Fibroblast of lung (primary cell): ENCODE measurements at regions not wholly inside any gene's neighbourhood (a gene's known extent, or its start where the extent isn't known, plus 50 kb on each side); places are given as distances from the start of the nearest gene placed in this dataset.

Experiments
- DNase-seq, 2 donors: peaks; one replicate each; pipeline versions ENCODE4 v3.0.0 to v3.0.0-alpha.2; 2010; ENCODE audit warnings: low read depth in 2 of 2
- H2AFZ ChIP-seq: 2 replicates; pipeline ENCODE4 v1.5.1; 2012; ENCODE audit warnings: low read length, control low read depth, inconsistent platforms
- H3K27ac ChIP-seq: 2 replicates; pipeline ENCODE4 v1.5.1; 2011; ENCODE audit warnings: low read length, control low read depth; ENCODE audit not compliant: insufficient read depth
- H3K27me3 ChIP-seq: 2 replicates; pipeline ENCODE4 v1.5.1; 2011; ENCODE audit warnings: mild to moderate bottlenecking, low read length; ENCODE audit not compliant: control insufficient read depth, insufficient read depth
- H3K36me3 ChIP-seq: 2 replicates; pipeline ENCODE4 v1.5.1; 2011; ENCODE audit warnings: low read length; ENCODE audit not compliant: control insufficient read depth, insufficient read depth
- H3K4me1 ChIP-seq: 2 replicates; pipeline ENCODE4 v1.5.1; 2011; ENCODE audit warnings: low read length; ENCODE audit not compliant: control insufficient read depth, insufficient read depth; ENCODE audit errors: extremely low read depth
- H3K4me2 ChIP-seq: 2 replicates; pipeline ENCODE4 v1.5.1; 2011; ENCODE audit warnings: low read length, control low read depth; ENCODE audit not compliant: insufficient read depth; ENCODE audit errors: extremely low read depth
- H3K4me3 ChIP-seq, 4 experiments: fragments of 200-600 bp in 1 of 4; sonication (generic) in 1 of 4; replicated peaks in 1 of 4; 2 replicates each; pipeline ENCODE4 v1.5.1; 2011 to 2016; ENCODE audit warnings: low read length in 4 of 4, low read depth in 3 of 4, mild to moderate bottlenecking in 3 of 4, control low read depth in 2 of 4, inconsistent platforms in 1 of 4, mixed read lengths in 1 of 4; ENCODE audit not compliant: insufficient read depth in 1 of 4; ENCODE audit errors: control extremely low read depth in 1 of 4
- H3K79me2 ChIP-seq: 2 replicates; pipeline ENCODE4 v1.5.1; 2012; ENCODE audit warnings: mild to moderate bottlenecking, low read length, inconsistent platforms; ENCODE audit not compliant: control insufficient read depth, insufficient read depth
- H3K9ac ChIP-seq: 2 replicates; pipeline ENCODE4 v1.5.1; 2011; ENCODE audit warnings: mild to moderate bottlenecking, low read length, control low read depth; ENCODE audit not compliant: insufficient read depth
- H3K9me3 ChIP-seq: 2 replicates; pipeline ENCODE4 v1.5.1; 2012; ENCODE audit warnings: low read depth, low read length; ENCODE audit not compliant: control insufficient read depth, insufficient read depth
- H4K20me1 ChIP-seq: 2 replicates; pipeline ENCODE4 v1.5.1; 2011; ENCODE audit warnings: low read length; ENCODE audit not compliant: control insufficient read depth, insufficient read depth; ENCODE audit errors: extremely low read depth
- EZH2 ChIP-seq: IDR thresholded peaks from 2 replicates; pipeline ENCODE4 v1.5.1; 2012; ENCODE audit warnings: low read length, control low read depth, mild to moderate bottlenecking; ENCODE audit errors: missing control alignments
- TF ChIP-seq, protein P1 (sequence below), 2 donors: IDR thresholded peaks in 1 of 2; conservative IDR thresholded peaks in 1 of 2; 1 replicate in 1 of 2; 2 replicates in 1 of 2; pipeline ENCODE4 v1.5.1; 2011 to 2012; ENCODE audit warnings: low read length in 2 of 2, control low read depth in 1 of 2, inconsistent platforms in 1 of 2, low read depth in 1 of 2, mild to moderate bottlenecking in 1 of 2

DNA sequence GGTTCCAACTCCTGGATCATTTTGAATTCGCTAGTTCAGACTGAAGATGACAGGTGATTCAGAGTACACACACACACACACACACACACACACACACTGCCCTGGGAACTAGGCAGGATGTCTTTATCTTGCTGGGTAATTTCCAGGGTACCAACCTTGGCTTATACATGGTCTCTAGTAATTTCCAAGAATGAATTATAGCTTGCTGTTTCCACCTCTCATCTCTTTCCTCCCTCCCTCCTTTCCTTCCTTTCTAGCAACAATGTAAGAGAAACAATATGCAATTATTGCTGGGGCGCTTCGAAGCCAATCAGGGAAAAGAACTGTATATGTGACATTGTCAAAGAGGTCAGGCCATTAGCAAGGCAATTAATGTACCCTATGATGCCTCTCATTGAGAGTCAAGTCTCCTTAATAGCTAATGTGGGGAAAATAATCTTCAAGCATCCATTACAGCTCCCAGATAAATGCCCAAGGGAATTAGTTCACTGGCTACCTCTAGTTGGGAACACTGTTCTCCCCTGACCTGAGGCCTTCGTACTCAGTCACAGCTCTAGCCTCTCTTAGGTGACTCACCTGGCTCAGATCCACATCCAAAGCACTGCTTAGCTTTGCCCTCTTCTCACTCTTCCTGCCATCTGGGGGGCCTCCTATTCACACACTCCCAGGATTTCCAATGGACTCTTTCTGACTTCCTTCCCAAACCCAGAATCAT, 311.5 kb downstream of the PPP1R2C start:
- Histone ChIP-seq H3K9ac (no peak overlapping the region), H3K79me2 (no peaks in the 10 kb centered on the region), H3K4me2 (no peak overlapping the region), H3K27ac (no peak overlapping the region), H4K20me1 (no peaks in the 10 kb centered on the region), H3K36me3 (no peaks in the 10 kb centered on the region), H3K27me3 (no peaks in the 10 kb centered on the region), H2AFZ (no peak overlapping the region), H3K4me1 (no peaks in the 10 kb centered on the region), H3K4me3 (no peak overlapping the region), H3K9me3 (no peaks in the 10 kb centered on the region)
- TF ChIP-seq, protein P1, sequence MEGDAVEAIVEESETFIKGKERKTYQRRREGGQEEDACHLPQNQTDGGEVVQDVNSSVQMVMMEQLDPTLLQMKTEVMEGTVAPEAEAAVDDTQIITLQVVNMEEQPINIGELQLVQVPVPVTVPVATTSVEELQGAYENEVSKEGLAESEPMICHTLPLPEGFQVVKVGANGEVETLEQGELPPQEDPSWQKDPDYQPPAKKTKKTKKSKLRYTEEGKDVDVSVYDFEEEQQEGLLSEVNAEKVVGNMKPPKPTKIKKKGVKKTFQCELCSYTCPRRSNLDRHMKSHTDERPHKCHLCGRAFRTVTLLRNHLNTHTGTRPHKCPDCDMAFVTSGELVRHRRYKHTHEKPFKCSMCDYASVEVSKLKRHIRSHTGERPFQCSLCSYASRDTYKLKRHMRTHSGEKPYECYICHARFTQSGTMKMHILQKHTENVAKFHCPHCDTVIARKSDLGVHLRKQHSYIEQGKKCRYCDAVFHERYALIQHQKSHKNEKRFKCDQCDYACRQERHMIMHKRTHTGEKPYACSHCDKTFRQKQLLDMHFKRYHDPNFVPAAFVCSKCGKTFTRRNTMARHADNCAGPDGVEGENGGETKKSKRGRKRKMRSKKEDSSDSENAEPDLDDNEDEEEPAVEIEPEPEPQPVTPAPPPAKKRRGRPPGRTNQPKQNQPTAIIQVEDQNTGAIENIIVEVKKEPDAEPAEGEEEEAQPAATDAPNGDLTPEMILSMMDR (conservative IDR thresholded peaks at IDR 0.05 in 1 of 2, IDR thresholded peaks at IDR 0.05 in 1 of 2; ENCODE audit: low read depth in 1 of 2, low read length in 2 of 2) = no peak
- no peak for TF ChIP-seq EZH2
- no peak for DNase-seq

DNA sequence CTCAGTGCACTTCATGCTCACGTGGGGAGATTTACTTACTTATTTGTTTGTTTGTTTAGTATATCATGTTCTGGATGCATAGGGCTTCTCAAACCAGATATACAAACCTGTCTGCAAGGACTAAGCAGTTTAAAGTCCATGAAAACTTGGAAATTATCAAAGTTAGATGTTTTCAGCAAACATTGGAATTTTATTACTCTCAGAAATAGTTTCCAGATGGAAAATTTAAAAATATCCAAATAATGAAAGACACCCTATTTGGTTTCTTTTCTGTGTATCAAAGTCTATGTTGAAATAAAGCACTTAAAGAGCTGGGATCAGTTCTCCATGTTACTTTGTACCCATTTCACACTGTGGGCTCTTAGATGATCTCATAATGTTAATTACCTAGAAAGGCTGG, 312.1 kb downstream of the PPP1R2C start:
- H3K9ac ChIP-seq = no peak overlapping the region
- H3K36me3 ChIP-seq = no peaks in the 10 kb centered on the region
- H3K9me3 ChIP-seq = no peaks in the 10 kb centered on the region
- DNase-seq = no peak
- no peak overlapping the region for H3K4me3 ChIP-seq
- H3K4me2 ChIP-seq = no peak overlapping the region
- H3K4me1 ChIP-seq = no peaks in the 10 kb centered on the region
- H2AFZ ChIP-seq = no peak overlapping the region
- H4K20me1 ChIP-seq = no peaks in the 10 kb centered on the region
- no peaks in the 10 kb centered on the region for H3K79me2 ChIP-seq
- no peaks in the 10 kb centered on the region for H3K27me3 ChIP-seq
- H3K27ac ChIP-seq = no peak overlapping the region
- TF ChIP-seq, protein P1 (conservative IDR thresholded peaks at IDR 0.05 in 1 of 2, IDR thresholded peaks at IDR 0.05 in 1 of 2; ENCODE audit: low read depth in 1 of 2, low read length in 2 of 2) = no peak
- TF ChIP-seq EZH2 = no peak

DNA sequence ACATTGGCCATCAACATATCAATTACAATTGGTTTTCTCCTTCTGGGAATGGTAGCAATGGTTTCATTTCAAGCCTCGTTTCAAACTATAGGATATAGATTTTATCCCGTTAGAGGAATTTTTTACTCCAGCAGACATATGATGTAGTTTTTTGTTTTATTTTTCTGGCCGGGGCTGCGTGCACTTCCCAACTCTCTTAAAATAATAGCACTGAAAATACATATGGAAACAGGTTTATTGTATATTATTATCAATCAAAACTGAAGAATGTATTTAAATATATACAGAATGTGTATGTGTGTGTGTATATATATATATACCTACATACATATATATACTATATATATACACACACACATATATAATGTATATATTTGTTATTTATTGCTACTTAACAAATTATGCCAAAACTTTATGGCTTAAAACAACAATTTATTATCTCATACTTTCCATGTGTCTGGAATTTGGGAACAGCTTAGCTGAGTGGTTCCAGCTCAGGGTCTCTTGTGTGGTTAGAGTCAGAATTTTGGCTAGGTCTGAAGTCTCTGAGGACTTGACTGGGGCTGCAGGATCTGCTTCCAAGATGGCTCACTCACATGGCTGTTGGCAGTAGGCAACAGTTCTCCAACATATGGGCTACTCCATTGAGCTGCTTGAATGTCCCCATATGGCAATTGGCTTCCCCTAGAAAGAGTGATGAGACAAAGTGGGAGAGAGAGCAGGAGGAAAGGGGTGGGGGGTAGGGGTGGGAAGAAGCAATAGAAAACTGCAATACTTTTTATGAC, 314.1 kb downstream of the PPP1R2C start:
- Histone ChIP-seq H3K27me3 (no peaks in the 10 kb centered on the region), H2AFZ (no peak overlapping the region), H3K9me3 (no peaks in the 10 kb centered on the region), H3K36me3 (no peaks in the 10 kb centered on the region), H3K4me3 (no peak overlapping the region), H4K20me1 (no peaks in the 10 kb centered on the region), H3K4me1 (no peaks in the 10 kb centered on the region), H3K79me2 (no peaks in the 10 kb centered on the region), H3K4me2 (no peak overlapping the region), H3K9ac (no peak overlapping the region), H3K27ac (no peak overlapping the region)
- DNase-seq = no peak
- TF ChIP-seq, protein P1 (conservative IDR thresholded peaks at IDR 0.05 in 1 of 2, IDR thresholded peaks at IDR 0.05 in 1 of 2; ENCODE audit: low read depth in 1 of 2, low read length in 2 of 2) = no peak
- no peak for TF ChIP-seq EZH2
